HG02981 (cell line): ENCODE measurements at regions not wholly inside any gene's neighbourhood (a gene's known extent, or its start where the extent isn't known, plus 50 kb on each side); places are given as distances from the start of the nearest gene placed in this dataset.
"Not testable (repeated sequence)": the region's sequence is repeated elsewhere in the genome, so short reads cannot be mapped to it uniquely, and the experiment has no call there.

Experiments used
- ATAC-seq: cut with Tn5 transposase; IDR thresholded peaks from one replicate; pipeline ENCODE4 v1.9.1; 2021; ENCODE audit warnings: mild to moderate bottlenecking, moderate library complexity; ENCODE audit not compliant: unreplicated experiment

- ATAC-seq = peak; percentile 50
Measured at GRCh38 chrX:135632353-135632752, 81.1 kb upstream of the CT45A1 start.

GRCh38 chrX:135639066-135639780, 74.2 kb upstream of the CT45A1 start:
- no peak for ATAC-seq

GRCh38 chrX:135643916-135644315, 69.5 kb upstream of the CT45A1 start:
- ATAC-seq = no peak

- no peak for ATAC-seq
Measured at GRCh38 chrX:135644624-135645023, 68.8 kb upstream of the CT45A1 start.

GRCh38 chrX:135649029-135649428, 64.4 kb upstream of the CT45A1 start:
- no peak for ATAC-seq

GRCh38 chrX:135649561-135649960, 63.9 kb upstream of the CT45A1 start:
- ATAC-seq = no peak

- no peak for ATAC-seq
Measured at GRCh38 chrX:135651647-135652295, 61.7 kb upstream of the CT45A1 start.

- no peak for ATAC-seq
Measured at GRCh38 chrX:135652602-135653001, 60.8 kb upstream of the CT45A1 start.

- ATAC-seq = not testable (repeated sequence)
Measured at GRCh38 chrX:135657952-135658654, 55.3 kb upstream of the CT45A1 start.
